K562 (cell line): ENCODE measurements at regions not wholly inside any gene's neighbourhood (a gene's known extent, or its start where the extent isn't known, plus 50 kb on each side); places are given as distances from the start of the nearest gene placed in this dataset.

Source experiments
- ATAC-seq: fragments of 200-7000 bp; cut with Tn5 transposase; 3 replicates; pipeline ENCODE4 v1.9.1; 2020; ENCODE audit warnings: moderate library complexity
- BruUV-seq: library from RNA; stranded (reverse); fragments of 400-500 nt; replicated peaks from 2 replicates; lab custom pipeline; 2021; lab: Mats Ljungman, UMichigan
- CTCF ChIA-PET: fragments of 300-600 bp; formaldehyde crosslinking; extraction: SDS; loops from one replicate; lab custom pipeline; 2021; ENCODE audit warnings: low intra/inter-chr PET ratio; lab: Yijun Ruan, JAX
- POLR2A ChIA-PET: fragments of 300-600, 350-650 bp; sonication (Branson Sonifier 250); formaldehyde crosslinking; extraction: SDS; loops from one replicate; lab custom pipeline; 2021; ENCODE audit warnings: antibody characterized with exemption, inconsistent platforms; lab: Yijun Ruan, JAX
- DNase-seq, 4 experiments: peaks; one replicate each; pipeline versions ENCODE4 v3.0.0 to v3.0.0-alpha.2; 2011 to 2018; ENCODE audit warnings: low spot score in 3 of 4, mixed read lengths in 3 of 4; ENCODE audit errors: extremely low read depth in 1 of 4
- FAIRE-seq: peaks from 2 replicates; lab custom pipeline; 2011; peaks lifted over from hg19 to GRCh38; lab: Jason Lieb, UNC
- H2AFZ ChIP-seq: 2 replicates; pipeline ENCODE4 v1.6.0; 2011; ENCODE audit warnings: low read depth, low read length, control low read depth, inconsistent platforms
- H3K27ac ChIP-seq: fragments of 200-600 bp; 3 replicates; pipeline ENCODE4 v1.8.0; 2011; ENCODE audit warnings: low read depth, mild to moderate bottlenecking, control low read depth, inconsistent platforms, low read length, moderate library complexity, mixed read lengths; ENCODE audit errors: extremely low read depth
- H3K27me3 ChIP-seq, 2 experiments: fragments of 300-600 bp in 1 of 2; 2 replicates in 1 of 2; 3 replicates in 1 of 2; pipeline versions ENCODE4 v1.6.0 to v1.8.0; 2011; ENCODE audit warnings: inconsistent platforms in 2 of 2, low read length in 2 of 2, mild to moderate bottlenecking in 1 of 2, mixed read lengths in 1 of 2, moderate library complexity in 1 of 2; ENCODE audit not compliant: control insufficient read depth in 2 of 2, insufficient read depth in 2 of 2
- H3K36me3 ChIP-seq: fragments of 300-600 bp; 3 replicates; pipeline ENCODE4 v1.8.0; 2011; ENCODE audit warnings: mild to moderate bottlenecking, low read length, inconsistent platforms; ENCODE audit not compliant: control insufficient read depth, insufficient read depth
- H3K4me1 ChIP-seq, 2 experiments: fragments of 200-600 bp in 1 of 2; replicated peaks in 1 of 2; 2 replicates in 1 of 2; 3 replicates in 1 of 2; pipeline versions ENCODE4 v1.5.1 to v1.8.0; 2011; ENCODE audit warnings: inconsistent platforms in 2 of 2, low read length in 2 of 2, mild to moderate bottlenecking in 1 of 2, mixed read lengths in 1 of 2, moderate library complexity in 1 of 2; ENCODE audit not compliant: control insufficient read depth in 2 of 2, insufficient read depth in 2 of 2
- H3K4me2 ChIP-seq: 2 replicates; pipeline ENCODE4 v1.6.1; 2011; ENCODE audit warnings: low read length, control low read depth, inconsistent platforms, mixed read lengths; ENCODE audit not compliant: insufficient read depth
- H3K4me3 ChIP-seq: fragments of 200-600 bp; sonication (generic), shearing (Covaris generic); 2 replicates; pipeline ENCODE4 v1.5.1; 2016; ENCODE audit warnings: control low read depth, inconsistent platforms
- H3K79me2 ChIP-seq: fragments of 200-600 bp; 3 replicates; pipeline ENCODE4 v1.8.0; 2011; ENCODE audit warnings: low read length, inconsistent platforms; ENCODE audit not compliant: control insufficient read depth, insufficient read depth
- H3K9ac ChIP-seq, 2 experiments: 2 replicates each; pipeline versions ENCODE4 v1.6.0 to v1.6.1; 2011; ENCODE audit warnings: low read depth in 2 of 2, low read length in 2 of 2, control low read depth in 1 of 2, inconsistent platforms in 1 of 2, mild to moderate bottlenecking in 1 of 2, mixed read lengths in 1 of 2; ENCODE audit not compliant: insufficient read depth in 1 of 2
- H3K9me1 ChIP-seq: one replicate; pipeline ENCODE4 v1.6.0; 2011; ENCODE audit warnings: inconsistent platforms, mild to moderate bottlenecking, low read length, moderate library complexity; ENCODE audit not compliant: control insufficient read depth, insufficient read depth
- H3K9me3 ChIP-seq: replicated peaks from 2 replicates; pipeline ENCODE4 v1.5.1; 2011; ENCODE audit warnings: low read depth, low read length, inconsistent platforms; ENCODE audit not compliant: control insufficient read depth, insufficient read depth
- H4K20me1 ChIP-seq: replicated peaks from 2 replicates; pipeline ENCODE4 v1.6.1; 2011; ENCODE audit warnings: low read length, inconsistent platforms, mixed read lengths; ENCODE audit not compliant: control insufficient read depth, insufficient read depth
- CBX8 ChIP-seq: fragments of 200-600 bp; sonication (generic); IDR thresholded peaks from 2 replicates; pipeline ENCODE4 v1.6.1; 2012; ENCODE audit warnings: borderline replicate concordance, mixed run types, low read depth, mild to moderate bottlenecking, moderate library complexity, mixed read lengths, low read length, control low read depth, inconsistent platforms; ENCODE audit not compliant: poor library complexity, severe bottlenecking; ENCODE audit errors: extremely low read depth
- CEBPG ChIP-seq, 3 experiments: fragments of 200-800 bp in 1 of 3; sonication (Bioruptor generic) in 1 of 3; sonication (generic) in 1 of 3; formaldehyde crosslinking in 1 of 3; IDR thresholded peaks in 2 of 3; conservative IDR thresholded peaks in 1 of 3; 2 replicates each; pipeline versions ENCODE4 v1.6.1 to v1.8.0; 2016 to 2022; ENCODE audit warnings: missing compliant biosample characterization in 2 of 3, missing genetic modification characterization in 2 of 3, mild to moderate bottlenecking in 1 of 3, missing genetic modification reagents in 1 of 3
- RBFOX2 ChIP-seq: fragments of 200-400 bp; formaldehyde crosslinking; IDR thresholded peaks from 2 replicates; pipeline ENCODE4 v1.6.1; 2017; ENCODE audit warnings: low read depth, mild to moderate bottlenecking, low read length, moderate library complexity
- TRIM28 ChIP-seq: fragments of 450-650 bp; IDR thresholded peaks from 2 replicates; pipeline ENCODE4 v1.6.1; 2017
- WGBS: fragments of 100-300 bp; shearing (Covaris generic); methylation state at CpG from one replicate; pipeline ENCODE4 v1.1.6; 2016; ENCODE audit warnings: low coverage, mixed read lengths; ENCODE audit not compliant: insufficient coverage; ENCODE audit errors: missing lambda C conversion rate; 5-methylcytosine and 5-hydroxymethylcytosine counted together
- in situ Hi-C: fragments of 300-500 bp; cut with MboI; formaldehyde crosslinking; loops from 4 replicates; pipeline ENCODE4 v1.15.0; 2018; ENCODE audit warnings: inconsistent platforms, mixed read lengths
- intact Hi-C: fragments of 100-400 bp; cut with micrococcal nuclease; formaldehyde crosslinking; loops from 2 replicates; pipeline ENCODE4 v1.14.2; 2022
- TF ChIP-seq, protein P1 (sequence below): fragments of 450-650 bp; IDR thresholded peaks from 2 replicates; pipeline ENCODE4 v1.6.1; 2016
- TF ChIP-seq, protein P2 (sequence below): fragments of 250-450 bp; sonication (Bioruptor Pico); IDR thresholded peaks from 2 replicates; pipeline ENCODE4 v1.4.0; 2020; ENCODE audit warnings: mild to moderate bottlenecking
- TF ChIP-seq, protein P3 (sequence below), 2 experiments: fragments of 450-650 bp; IDR thresholded peaks; 2 replicates each; pipeline ENCODE4 v1.6.1; 2016; ENCODE audit warnings: mild to moderate bottlenecking in 2 of 2, borderline replicate concordance in 1 of 2, low read depth in 1 of 2, moderate library complexity in 1 of 2

- Histone ChIP-seq H3K4me2 (no peak overlapping the region), H3K27ac (no peak overlapping the region), H4K20me1 (no peaks in the 10 kb centered on the region), H3K9me1 (no peaks in the 10 kb centered on the region), H3K9ac (no peak overlapping the region), H3K27me3 (peaks cover 20 to 34% of the 10 kb centered on the region in 2 experiments), H3K79me2 (no peaks in the 10 kb centered on the region), H3K9me3 (no peaks in the 10 kb centered on the region; the same call in 1 of the 2 replicates), H3K36me3 (no peaks in the 10 kb centered on the region), H3K4me3 (no peak overlapping the region), H2AFZ (no peak overlapping the region), H3K4me1 (peaks cover 0 to 4% of the 10 kb centered on the region in 2 experiments; a peak in 1 of 5 replicates)
- ChIA-PET POLR2A (interaction anchor here (0.6 kb wide), 1 partner anchor 15 kb away, joined by 3 read pairs; no protein-coding TSS in a partner anchor), CTCF (no interaction called here)
- no TSS peak for BruUV-seq
- FAIRE-seq (no peak), DNase-seq (no peak), ATAC-seq (no peak)
- intact Hi-C loops, result no loop called here
- WGBS, result 0% methylated on average over 6 of the region's 6 CpGs
- no peak for TF ChIP-seq CEBPG (CRISPR knock-in tag; IDR thresholded peaks at IDR 0.05)
- TF ChIP-seq CEBPG (tag; conservative IDR thresholded peaks at IDR 0.05 in 1 of 2, IDR thresholded peaks at IDR 0.05 in 1 of 2), result no peak
- TF ChIP-seq, protein P1, sequence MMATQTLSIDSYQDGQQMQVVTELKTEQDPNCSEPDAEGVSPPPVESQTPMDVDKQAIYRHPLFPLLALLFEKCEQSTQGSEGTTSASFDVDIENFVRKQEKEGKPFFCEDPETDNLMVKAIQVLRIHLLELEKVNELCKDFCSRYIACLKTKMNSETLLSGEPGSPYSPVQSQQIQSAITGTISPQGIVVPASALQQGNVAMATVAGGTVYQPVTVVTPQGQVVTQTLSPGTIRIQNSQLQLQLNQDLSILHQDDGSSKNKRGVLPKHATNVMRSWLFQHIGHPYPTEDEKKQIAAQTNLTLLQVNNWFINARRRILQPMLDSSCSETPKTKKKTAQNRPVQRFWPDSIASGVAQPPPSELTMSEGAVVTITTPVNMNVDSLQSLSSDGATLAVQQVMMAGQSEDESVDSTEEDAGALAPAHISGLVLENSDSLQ, result no peak
- TF ChIP-seq, protein P2, sequence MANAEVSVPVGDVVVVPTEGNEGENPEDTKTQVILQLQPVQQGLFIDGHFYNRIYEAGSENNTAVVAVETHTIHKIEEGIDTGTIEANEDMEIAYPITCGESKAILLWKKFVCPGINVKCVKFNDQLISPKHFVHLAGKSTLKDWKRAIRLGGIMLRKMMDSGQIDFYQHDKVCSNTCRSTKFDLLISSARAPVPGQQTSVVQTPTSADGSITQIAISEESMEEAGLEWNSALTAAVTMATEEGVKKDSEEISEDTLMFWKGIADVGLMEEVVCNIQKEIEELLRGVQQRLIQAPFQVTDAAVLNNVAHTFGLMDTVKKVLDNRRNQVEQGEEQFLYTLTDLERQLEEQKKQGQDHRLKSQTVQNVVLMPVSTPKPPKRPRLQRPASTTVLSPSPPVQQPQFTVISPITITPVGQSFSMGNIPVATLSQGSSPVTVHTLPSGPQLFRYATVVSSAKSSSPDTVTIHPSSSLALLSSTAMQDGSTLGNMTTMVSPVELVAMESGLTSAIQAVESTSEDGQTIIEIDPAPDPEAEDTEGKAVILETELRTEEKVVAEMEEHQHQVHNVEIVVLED (CRISPR knock-in tag), result no peak
- TF ChIP-seq TRIM28, result no peak
- TF ChIP-seq RBFOX2, result no peak
- no peak for TF ChIP-seq CBX8
- TF ChIP-seq, protein P3, sequence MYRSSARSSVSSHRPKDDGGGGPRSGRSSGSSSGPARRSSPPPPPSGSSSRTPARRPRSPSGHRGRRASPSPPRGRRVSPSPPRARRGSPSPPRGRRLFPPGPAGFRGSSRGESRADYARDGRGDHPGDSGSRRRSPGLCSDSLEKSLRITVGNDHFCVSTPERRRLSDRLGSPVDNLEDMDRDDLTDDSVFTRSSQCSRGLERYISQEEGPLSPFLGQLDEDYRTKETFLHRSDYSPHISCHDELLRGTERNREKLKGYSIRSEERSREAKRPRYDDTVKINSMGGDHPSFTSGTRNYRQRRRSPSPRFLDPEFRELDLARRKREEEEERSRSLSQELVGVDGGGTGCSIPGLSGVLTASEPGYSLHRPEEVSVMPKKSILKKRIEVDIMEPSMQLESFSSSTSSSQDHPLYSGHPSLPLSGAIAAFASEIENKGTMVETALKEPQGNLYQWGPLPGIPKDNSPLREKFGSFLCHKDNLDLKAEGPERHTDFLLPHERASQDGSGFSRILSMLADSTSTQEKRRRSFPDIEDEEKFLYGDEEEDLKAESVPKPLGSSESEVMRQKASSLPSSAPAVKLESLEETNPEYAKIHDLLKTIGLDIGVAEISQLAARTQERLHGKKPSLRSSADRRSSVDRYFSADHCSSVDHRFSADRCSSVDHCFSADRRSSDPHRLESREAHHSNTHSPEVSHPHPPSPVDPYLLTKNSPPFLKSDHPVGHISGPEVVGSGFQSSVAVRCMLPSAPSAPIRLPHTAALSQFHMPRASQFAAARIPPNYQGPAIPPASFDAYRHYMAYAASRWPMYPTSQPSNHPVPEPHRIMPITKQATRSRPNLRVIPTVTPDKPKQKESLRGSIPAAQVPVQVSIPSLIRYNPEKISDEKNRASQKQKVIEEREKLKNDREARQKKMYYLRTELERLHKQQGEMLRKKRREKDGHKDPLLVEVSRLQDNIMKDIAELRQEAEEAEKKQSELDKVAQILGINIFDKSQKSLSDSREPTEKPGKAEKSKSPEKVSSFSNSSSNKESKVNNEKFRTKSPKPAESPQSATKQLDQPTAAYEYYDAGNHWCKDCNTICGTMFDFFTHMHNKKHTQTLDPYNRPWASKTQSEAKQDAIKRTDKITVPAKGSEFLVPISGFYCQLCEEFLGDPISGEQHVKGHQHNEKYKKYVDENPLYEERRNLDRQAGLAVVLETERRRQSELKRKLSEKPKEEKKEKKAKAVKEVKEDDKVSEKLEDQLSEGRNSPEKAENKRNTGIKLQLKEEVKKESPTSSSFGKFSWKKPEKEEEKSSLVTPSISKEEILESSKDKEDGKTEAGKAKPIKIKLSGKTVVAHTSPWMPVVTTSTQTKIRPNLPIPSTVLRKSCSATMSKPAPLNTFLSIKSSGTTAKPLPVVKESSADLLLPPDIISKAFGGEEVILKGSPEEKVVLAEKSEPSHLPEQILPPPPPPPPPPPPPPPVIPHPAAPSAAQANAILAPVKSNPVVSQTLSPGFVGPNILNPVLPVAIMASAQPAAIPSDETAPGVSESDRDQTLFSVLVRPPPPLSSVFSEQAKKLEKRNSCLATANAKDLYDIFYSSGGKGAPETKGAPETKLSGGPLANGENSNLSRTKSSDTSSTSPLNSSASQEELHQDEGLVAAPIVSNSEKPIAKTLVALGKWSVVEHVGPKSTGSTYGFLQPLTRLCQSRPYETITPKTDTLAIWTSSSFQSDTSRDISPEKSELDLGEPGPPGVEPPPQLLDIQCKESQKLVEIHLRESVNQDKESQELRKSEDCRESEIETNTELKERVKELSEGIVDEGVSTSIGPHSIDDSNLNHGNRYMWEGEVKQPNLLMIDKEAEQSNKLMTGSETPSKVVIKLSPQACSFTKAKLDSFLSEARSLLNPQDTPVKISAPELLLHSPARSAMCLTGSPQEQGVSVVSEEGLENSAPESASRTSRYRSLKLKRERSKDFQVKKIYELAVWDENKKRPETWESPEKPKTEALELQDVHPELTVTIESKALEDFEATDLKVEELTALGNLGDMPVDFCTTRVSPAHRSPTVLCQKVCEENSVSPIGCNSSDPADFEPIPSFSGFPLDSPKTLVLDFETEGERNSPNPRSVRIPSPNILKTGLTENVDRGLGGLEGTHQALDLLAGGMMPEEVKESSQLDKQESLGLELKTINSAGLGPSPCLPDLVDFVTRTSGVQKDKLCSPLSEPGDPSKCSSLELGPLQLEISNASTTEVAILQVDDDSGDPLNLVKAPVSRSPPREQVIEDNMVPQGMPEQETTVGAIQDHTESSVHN (IDR thresholded peaks at IDR 0.05; ENCODE audit: borderline replicate concordance in 1 of 2, low read depth in 1 of 2), result no peak
- in situ Hi-C loops, result no loop called here
These were observed 74.3 kb upstream of the IFNAR2 start for GRCh38 chr21:33155422-33155821.
